ENCODE measurements at regions not wholly inside any gene's neighbourhood (a gene's known extent, or its start where the extent isn't known, plus 50 kb on each side); places are given as distances from the start of the nearest gene placed in this dataset.

DNA sequence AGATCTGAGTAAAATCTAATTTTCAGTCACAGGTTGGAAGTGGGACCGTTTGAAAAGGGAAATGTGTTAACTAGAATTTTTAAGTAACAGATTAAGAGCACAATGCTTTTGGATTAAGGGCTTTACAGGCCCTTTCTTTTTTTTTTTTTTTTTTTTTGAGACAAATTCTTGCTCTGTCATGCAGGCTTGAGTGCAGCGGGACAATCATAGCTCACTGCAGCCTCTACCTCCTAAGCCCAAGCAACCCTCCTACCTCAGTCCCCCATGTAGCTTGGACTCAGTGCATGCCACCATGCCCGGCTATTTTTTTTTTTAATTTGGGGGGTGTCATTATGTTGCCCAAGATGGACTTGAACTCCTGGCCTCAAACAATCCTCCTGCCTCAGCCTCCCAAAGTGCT is 363.7 kb downstream of the LIG4 start:
- DNase-seq = no peak

GRCh38 chr13:107847406-107847805 is 367.9 kb downstream of the LIG4 start:
- no peak for DNase-seq

- no peak for DNase-seq
Observed at GRCh38 chr13:107846642-107847041, 368.7 kb downstream of the LIG4 start.

GRCh38 chr13:107845911-107846310 is 369.4 kb downstream of the LIG4 start:
- no peak for DNase-seq

GRCh38 chr13:107843681-107844080 is 371.7 kb downstream of the LIG4 start:
- DNase-seq = no peak

DNA sequence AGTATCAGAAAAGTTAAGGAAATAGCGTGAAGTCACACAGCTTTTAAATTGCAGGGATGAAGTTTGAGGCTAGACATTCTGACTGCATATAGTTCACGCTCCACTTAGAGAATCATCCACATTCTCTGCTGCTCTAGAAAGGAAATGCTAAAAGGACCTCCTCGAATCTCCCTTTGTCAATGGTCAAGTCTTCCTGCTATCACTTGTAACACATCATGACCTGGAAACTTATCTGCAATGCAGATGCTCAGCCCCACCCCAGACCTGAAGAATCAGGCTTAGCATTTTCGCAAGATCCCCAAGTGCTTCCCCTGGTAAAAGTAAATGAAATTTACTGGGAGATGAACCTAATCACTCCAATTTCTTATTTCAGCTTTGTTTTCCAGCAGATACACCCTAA is 372.1 kb downstream of the LIG4 start:
- no peak for DNase-seq

DNA sequence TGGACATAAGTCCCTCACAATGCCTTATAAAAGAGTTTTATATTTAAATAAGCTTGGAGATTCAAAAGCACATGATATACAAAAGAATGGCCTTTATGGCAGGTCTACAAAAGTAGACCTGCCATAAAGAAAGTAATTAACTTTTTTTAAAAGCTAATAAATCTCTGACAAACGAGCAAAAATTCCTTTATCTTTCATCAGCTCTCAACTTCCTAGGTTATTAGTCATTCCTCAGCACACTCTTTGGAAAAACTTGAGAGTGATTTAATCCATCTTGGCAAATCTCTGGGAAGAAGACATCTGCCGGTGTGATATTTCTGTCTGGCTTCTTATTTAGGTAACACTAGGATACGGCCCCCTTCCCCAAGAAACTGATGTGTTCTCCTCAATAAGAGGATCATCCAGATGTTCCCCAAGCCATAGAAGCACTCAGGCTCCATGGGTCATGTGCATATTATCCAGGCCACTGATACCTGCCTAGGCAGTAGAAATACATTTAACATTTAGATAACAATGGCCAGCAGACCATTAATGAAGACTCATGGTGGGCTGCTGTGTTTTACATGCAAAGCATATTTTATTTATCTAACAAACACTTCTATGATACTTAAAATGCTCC is 372.7 kb downstream of the LIG4 start:
- DNase-seq = no peak

DNA sequence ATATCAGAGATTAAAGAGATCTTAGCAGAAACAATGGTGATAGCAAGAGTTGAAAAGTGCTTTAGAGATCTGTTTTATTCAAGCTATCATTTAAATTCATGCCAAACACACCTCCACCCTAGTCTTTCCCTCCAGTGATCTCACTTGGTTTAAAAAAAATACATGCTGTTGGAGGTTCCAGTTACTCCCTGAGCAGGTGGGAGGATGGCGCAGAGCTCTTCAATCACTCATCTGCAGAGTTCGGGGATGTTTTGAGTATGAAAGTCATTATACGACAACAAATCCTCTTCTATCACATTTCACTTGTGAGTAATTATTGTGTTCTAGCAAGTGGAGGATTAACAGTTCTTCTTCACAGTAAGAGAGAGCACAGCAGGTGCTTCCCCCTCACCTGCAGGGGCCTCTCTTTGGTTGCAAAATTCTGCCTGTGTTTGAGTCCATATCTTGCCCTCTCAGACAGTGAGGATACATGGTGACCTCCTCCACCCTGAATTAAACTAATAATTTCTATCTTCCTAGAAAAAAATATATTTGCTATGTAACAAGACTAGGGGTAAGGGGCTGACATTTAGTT is 376.7 kb downstream of the LIG4 start:
- DNase-seq = peak; percentile 96

- DNase-seq = no peak
Observed at GRCh38 chr13:107836685-107837084, 378.7 kb downstream of the LIG4 start.

GRCh38 chr13:107835339-107836018 is 379.9 kb downstream of the LIG4 start:
- DNase-seq = no peak

DNA sequence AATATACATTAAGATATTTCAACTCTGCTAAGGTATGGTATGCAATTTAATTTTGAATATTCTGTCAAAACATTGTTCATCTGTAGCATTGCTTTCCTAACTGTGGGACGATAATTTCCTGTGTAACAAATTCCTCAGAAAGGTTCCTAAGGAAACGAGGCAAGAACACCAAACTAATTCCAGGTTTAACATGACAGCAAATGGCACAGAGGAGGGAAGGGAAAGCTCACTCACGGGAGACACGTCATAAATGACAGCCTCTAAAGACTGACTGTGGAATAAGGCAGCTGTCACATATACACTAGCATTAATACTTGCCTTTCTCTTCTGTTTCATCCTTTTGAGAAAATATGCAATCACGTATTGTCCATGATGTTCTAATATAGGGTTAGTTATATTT is 380.6 kb downstream of the LIG4 start:
- DNase-seq = no peak

DNA sequence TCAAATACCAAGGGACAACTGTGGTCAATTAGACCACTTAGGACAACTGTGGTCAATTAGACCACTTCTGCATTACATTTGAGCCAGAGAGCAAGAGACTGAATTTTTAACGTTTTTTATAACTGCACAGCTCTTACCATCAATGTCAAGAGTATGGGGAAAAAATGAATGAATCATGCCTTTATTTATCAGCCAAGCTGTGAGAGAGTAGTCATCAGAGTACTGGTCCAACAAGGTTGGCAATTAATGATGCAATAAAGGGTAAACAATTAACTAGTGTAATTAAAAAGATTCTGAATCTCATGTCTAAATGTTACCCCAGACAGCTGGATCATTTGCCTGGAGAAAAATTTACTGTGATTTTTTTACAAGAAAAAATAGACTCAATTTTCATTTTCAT is 381.1 kb downstream of the LIG4 start:
- no peak for DNase-seq

DNA sequence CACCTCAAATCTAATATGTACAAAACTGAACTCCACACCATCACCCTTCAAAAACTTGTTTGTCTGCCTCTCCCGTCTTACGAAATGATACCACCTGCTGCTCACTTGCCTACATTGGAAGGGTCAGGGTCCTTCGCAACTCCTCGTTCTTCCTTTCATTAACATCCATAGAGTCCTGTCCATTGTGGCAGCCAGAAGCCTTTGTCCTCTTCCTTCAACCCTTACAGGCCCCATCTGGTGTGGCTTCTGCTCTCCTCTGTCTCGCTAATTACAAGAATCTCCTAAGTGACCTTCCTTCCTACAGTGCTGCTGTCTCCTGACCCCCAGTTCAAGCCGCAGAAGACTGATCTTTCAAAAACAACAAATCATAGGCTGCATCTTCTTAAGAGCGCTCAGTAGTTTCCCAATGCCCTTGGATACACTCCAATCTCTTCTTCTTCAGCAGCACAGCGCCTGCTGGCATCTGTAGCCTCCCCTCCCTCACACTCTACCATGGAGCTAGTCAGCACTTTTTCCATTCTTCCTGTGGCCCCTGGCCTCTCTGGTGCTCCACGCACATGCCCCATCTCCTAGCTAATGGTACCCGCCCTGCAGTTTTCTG is 382.7 kb downstream of the LIG4 start:
- DNase-seq = no peak

DNA sequence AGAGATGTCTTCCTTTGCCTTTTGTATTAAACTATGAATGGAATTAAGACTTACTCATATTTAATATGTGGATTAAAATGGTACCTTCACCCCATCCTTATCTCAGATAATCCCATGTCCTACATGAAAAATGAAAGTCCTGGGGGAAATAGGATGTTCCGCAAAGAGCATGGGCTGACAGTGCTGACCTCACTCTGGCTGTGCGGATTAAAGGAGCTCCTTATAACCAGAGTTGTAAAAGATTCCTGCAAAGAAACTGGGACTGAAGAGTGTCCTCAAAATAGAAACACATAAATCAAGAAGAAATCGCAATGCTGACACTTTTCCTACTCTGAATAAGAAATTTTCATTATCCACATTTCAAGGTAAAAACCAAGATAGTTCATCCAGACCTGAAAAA is 384.5 kb downstream of the LIG4 start:
- DNase-seq = no peak

GRCh38 chr13:107827840-107828549 is 387.3 kb downstream of the LIG4 start:
- no peak for DNase-seq

GRCh38 chr13:107824635-107825034 is 390.7 kb downstream of the LIG4 start:
- DNase-seq = peak; percentile 79

- no peak for DNase-seq
Observed at GRCh38 chr13:107822006-107822405, 393.3 kb downstream of the LIG4 start.

DNA sequence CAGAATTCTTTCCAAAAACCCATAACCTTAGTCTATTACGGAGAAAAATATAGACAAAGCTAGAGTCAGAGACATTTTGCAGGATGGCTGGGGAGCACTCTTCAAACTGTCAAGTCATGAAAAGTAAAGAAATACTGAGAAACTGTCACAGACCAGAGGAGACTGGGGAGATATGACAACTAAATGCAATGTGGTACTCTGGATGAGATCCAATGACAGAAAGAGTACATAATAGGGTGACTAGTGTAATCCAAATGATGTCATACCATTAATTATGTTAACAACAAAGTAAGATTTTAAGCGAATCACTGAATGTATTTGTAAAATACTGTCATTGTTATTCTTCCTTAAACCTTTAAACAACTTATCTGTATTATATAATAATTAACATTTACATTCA is 393.8 kb downstream of the LIG4 start:
- no peak for DNase-seq

- DNase-seq = no peak
Observed at GRCh38 chr13:107819071-107819470, 396.3 kb downstream of the LIG4 start.

GRCh38 chr13:107817647-107818287 is 397.6 kb downstream of the LIG4 start:
- DNase-seq = no peak

DNA sequence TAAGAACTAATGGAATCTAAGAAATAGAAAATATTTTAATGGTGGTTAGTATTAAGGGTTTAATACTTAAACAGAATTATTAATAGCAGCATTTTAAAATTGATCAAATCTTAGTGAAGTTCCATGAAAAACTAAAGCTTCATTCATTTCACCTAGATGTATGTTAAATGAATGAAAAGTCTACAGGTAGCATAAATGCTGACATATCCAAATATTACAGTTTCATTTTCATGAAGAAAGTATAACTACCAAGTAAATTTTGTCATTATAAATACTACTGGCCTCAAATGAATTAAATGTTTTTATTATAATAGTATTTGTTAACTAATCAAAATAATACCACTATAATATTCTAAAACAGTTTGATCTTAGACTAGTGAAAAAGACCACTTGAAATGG is 403.3 kb downstream of the LIG4 start:
- DNase-seq = no peak

DNA sequence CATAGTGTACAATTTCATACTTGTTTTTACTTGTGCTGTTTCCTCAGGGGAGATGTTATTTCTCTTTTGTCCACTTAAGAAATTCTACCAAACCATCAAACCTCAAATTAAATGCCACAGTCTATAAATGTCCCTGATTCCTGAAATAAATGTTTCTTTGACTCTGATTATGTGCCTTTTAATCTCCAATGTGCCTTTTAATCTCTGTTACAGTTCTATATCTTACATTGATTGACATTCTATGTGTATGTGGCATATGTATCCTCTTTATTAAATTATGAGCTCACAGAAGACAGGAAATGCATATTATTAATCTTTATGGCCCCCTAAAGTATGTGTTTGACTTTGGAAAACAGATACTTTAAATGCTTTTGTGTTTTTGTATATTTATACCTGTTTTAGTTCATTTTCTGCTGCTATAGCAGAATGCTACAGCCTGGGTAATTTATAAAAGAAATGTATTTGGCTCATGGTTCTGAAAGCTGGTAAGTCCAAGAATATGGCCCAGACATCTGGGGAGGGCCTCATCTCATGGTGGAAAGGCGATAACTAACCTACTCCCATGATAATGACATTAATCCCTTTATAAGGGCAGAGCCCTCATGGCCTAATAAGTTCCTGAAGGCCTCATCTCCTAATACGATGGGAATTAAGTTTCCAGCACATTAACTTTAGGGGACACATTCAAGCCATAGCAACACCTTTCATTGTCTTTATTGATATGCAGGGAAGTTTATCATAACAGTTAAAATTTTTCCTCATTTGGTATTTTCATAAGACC is 403.9 kb downstream of the LIG4 start:
- DNase-seq = no peak
